GM21447 (cell line): ENCODE measurements at regions not wholly inside any gene's neighbourhood (a gene's known extent, or its start where the extent isn't known, plus 50 kb on each side); places are given as distances from the start of the nearest gene placed in this dataset.

Experiments used
- ATAC-seq: cut with Tn5 transposase; IDR thresholded peaks from one replicate; pipeline ENCODE4 v1.9.1; 2021; ENCODE audit not compliant: unreplicated experiment

- ATAC-seq = no peak
Measured at GRCh38 chrY:7979770-7980169, 1068.2 kb upstream of the AMELY start.

- no peak for ATAC-seq
Measured at GRCh38 chrY:7977301-7977700, 1065.7 kb upstream of the AMELY start.

GRCh38 chrY:7968293-7968692 is 1056.7 kb upstream of the AMELY start:
- no peak for ATAC-seq

GRCh38 chrY:7966916-7967315 is 1055.4 kb upstream of the AMELY start:
- no peak for ATAC-seq

- no peak for ATAC-seq
Measured at GRCh38 chrY:7963393-7963792, 1051.8 kb upstream of the AMELY start.

- ATAC-seq = no peak
Measured at GRCh38 chrY:7962350-7962749, 1050.8 kb upstream of the AMELY start.

- no peak for ATAC-seq
Measured at GRCh38 chrY:7961811-7962210, 1050.3 kb upstream of the AMELY start.

GRCh38 chrY:7957773-7958172 is 1046.2 kb upstream of the AMELY start:
- ATAC-seq = no peak

GRCh38 chrY:7951187-7951852 is 1039.8 kb upstream of the AMELY start:
- no peak for ATAC-seq

- ATAC-seq = no peak
Measured at GRCh38 chrY:7944135-7944534, 1032.6 kb upstream of the AMELY start.

GRCh38 chrY:7942711-7943110 is 1031.2 kb upstream of the AMELY start:
- ATAC-seq = no peak

GRCh38 chrY:7941856-7942255 is 1030.3 kb upstream of the AMELY start:
- no peak for ATAC-seq

- no peak for ATAC-seq
Measured at GRCh38 chrY:7938982-7939718, 1027.6 kb upstream of the AMELY start.

GRCh38 chrY:7936831-7937230 is 1025.3 kb upstream of the AMELY start:
- ATAC-seq = no peak

GRCh38 chrY:7936046-7936445 is 1024.5 kb upstream of the AMELY start:
- ATAC-seq = no peak

- ATAC-seq = no peak
Measured at GRCh38 chrY:7935606-7936005, 1024.1 kb upstream of the AMELY start.

GRCh38 chrY:7932424-7932823 is 1020.9 kb upstream of the AMELY start:
- no peak for ATAC-seq

- no peak for ATAC-seq
Measured at GRCh38 chrY:7929866-7930265, 1018.3 kb upstream of the AMELY start.

- no peak for ATAC-seq
Measured at GRCh38 chrY:7924059-7924458, 1012.5 kb upstream of the AMELY start.

- no peak for ATAC-seq
Measured at GRCh38 chrY:7923476-7924017, 1012.0 kb upstream of the AMELY start.

- no peak for ATAC-seq
Measured at GRCh38 chrY:7920382-7920781, 1008.8 kb upstream of the AMELY start.

- no peak for ATAC-seq
Measured at GRCh38 chrY:7888506-7888905, 977.0 kb upstream of the AMELY start.
